ENCODE measurements at regions not wholly inside any gene's neighbourhood (a gene's known extent, or its start where the extent isn't known, plus 50 kb on each side); places are given as distances from the start of the nearest gene placed in this dataset.

GRCh38 chr2:128922154-128922553 is 603.5 kb upstream of the HS6ST1 start:
- TF ChIP-seq CTCF (IDR thresholded peaks at IDR 0.05) (no peak), POLR2A (IDR thresholded peaks at IDR 0.05) (no peak)
